ENCODE measurements at regions not wholly inside any gene's neighbourhood (a gene's known extent, or its start where the extent isn't known, plus 50 kb on each side); places are given as distances from the start of the nearest gene placed in this dataset.

GRCh38 chr3:180188512-180189309, 152.0 kb upstream of the PEX5L start:
- no peak for DNase-seq

DNA sequence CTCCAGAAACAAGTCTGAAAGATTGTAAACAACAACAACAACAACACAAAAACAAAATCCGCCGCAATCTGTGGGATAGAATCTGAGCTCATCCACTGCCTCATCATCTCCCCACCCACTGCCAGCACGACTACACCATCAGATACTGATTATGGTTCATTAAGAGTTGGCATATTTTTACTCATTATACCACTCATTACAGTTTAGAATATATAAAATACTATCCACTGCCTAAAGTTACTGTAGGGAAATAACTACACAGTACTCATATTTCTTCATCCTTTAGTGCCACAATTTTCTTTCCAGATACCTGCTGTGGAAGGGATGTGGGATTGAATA, 152.5 kb upstream of the PEX5L start:
- no peak for DNase-seq

DNA sequence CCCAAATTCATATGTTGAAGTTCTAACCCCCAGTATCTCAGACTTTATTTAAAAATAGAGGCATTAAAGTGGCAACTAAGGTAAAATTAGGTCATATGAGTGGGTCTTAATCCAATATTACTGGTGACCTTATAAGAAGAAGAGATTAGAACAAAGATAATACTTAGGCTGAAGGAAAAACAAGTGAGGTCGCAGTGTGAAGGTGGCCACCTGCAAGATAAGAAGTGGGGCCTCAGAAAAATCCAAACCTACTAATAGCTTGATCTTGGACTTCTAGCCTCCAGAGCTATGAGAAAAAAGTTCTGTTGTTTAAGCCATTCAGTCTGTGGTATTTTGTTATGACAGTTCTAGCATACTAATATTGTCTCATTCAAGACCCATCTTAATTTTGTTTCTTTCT, 159.9 kb upstream of the PEX5L start:
- DNase-seq = no peak

DNA sequence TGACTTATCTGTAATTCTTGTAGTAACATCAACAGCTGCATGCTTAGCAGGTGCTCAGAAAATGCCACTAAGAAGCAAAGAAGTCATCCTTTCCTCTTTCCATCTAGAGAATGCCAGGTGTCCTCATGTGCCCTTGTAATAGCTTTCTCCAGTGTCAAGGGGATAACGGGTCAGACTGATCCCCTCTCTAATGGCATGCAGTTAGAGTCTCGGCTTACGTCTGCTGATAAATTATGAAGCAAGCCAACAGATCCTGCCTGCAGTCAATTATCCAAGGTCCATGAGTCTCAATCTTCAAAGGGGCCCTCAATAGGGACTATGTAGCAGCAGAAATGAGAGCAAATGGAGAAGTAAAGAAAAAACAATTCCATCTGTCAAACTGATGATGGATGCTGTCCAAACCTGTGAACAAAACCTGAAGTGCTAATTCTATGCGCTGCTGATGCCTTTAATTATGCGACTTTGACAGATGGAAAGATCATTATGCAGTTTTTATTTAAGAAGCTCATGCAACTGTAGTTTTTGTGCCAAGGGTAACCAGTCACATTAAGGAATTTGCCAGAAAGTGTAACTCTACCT, 162.8 kb upstream of the PEX5L start:
- DNase-seq = no peak

GRCh38 chr3:180215866-180216265, 179.1 kb upstream of the PEX5L start:
- no peak for DNase-seq

DNA sequence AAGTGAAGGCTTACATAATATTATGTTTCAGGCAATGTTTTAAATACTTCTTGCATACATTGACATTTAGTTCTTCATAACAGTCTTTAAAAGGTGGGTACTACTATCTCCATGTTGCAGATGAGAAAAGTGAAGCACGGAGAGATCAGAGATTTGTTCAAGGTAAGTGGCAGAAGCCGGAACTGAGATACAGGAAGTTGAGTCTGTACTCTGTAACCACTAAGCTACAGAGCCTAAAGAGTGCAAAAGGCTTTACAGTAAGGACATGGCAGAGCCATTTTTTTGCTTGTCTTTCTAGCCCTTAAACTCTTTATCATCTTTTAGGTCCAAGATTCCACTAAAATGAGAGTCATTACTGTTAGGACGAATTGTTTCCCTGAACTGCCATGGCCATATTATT, 186.5 kb upstream of the PEX5L start:
- no peak for DNase-seq

DNA sequence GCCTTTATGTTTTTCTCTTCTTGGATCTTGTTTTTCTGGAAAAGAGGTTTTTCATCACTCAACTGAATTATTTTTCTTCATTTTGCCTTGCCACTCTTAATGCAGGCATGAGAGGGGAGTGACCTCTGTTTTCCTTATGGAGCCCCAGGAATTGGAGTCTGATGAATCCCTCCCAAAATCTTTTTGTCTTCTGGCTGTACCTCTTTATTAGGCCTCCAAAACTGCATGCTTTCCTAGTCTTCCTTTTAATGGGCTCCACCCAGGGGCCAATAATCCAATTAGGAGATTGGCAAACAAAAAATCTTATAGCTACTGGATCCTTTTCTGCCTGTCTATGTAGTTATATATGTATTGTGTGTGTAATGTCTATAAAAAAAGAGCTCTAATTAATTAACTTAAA, 192.4 kb upstream of the PEX5L start:
- no peak for DNase-seq

GRCh38 chr3:180239939-180240338, 203.2 kb upstream of the PEX5L start:
- DNase-seq = no peak

DNA sequence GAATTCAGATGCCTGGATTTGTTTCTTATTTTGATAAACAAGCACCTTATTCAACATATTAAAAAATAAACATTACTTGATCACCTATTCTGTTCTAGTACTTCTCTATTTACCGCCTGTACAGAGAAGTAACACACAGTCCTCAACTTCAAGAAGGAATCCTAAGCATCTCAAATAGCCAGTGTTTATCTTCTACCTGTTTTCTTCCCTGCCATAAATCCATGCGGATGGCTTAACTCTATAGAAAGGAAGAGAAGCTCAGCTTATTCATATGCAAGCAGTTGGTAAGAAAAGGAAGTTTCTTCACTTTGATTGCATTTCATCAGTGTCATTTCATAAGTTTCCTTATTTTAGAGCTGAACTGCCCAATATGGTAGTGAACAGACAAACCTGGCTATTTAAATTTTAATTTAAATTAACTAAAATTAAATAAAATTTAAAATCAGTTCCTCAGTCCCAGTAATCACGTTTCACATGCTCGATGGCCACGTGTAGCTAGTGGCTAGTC, 210.0 kb upstream of the PEX5L start:
- no peak for DNase-seq

- DNase-seq = no peak
Measured at GRCh38 chr3:180250172-180250571, 213.4 kb upstream of the PEX5L start.

- no peak for DNase-seq
Measured at GRCh38 chr3:180252683-180253082, 215.9 kb upstream of the PEX5L start.

DNA sequence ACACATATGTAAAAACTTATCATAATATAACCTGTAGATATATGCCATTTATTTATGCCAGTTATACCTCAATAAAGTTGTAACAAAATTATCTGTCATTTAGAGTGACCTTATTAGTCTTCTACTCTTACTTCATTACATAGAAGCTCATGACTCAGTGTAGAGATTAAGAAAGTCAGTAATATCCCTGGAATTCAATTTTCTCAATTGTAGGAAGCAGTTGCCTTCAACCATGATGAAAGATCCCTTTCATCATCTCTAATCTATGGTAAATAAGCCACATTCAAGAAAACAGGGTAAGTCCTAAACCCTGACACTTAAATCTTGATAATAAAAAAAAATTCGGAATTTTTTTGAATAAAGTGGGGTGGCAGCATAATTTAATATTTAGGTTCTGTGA, 216.5 kb upstream of the PEX5L start:
- DNase-seq = no peak

GRCh38 chr3:180264479-180264878, 227.7 kb upstream of the PEX5L start:
- no peak for DNase-seq

- no peak for DNase-seq
Measured at GRCh38 chr3:180265551-180265950, 228.8 kb upstream of the PEX5L start.

GRCh38 chr3:180267202-180267843, 230.6 kb upstream of the PEX5L start:
- DNase-seq = no peak

DNA sequence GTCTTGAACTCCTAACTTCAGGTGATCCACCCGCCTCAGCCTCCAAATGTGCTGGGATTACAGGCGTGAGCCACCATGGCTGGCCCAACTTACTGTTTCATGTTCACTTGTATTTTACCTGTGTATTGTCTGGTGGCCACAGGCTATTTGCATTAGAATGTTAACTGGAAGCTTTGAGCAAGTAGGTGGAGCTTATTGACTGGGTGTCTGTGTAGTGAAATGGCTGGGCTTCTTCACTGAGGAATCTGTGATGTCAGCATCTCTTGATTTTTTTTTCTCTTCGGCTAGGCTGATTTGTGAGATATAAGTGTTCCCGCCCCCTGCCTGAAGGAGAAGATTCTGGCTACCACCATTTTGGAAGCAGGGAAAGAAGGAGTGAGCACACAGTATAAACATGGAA, 237.8 kb upstream of the PEX5L start:
- no peak for DNase-seq

DNA sequence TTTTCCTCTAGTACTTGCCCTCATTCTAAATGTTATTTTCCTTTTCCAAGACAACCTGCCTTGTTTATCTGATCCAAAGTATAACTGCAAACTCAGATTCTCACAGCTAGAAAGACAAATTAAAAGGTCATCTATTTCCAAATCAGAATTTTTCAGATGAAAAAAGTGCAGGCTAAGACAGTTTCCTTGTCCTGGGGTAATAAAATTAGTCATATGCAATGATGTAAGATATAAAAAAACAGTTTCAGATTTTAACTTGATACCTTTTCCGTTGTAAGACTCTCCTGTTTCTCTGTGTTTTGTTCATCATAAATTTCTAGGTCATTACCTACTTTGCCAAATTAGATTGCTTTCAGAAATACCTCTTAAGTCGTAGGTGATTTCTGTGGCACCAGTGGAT, 238.4 kb upstream of the PEX5L start:
- DNase-seq = no peak

GRCh38 chr3:180277041-180277440, 240.3 kb upstream of the PEX5L start:
- DNase-seq = no peak

DNA sequence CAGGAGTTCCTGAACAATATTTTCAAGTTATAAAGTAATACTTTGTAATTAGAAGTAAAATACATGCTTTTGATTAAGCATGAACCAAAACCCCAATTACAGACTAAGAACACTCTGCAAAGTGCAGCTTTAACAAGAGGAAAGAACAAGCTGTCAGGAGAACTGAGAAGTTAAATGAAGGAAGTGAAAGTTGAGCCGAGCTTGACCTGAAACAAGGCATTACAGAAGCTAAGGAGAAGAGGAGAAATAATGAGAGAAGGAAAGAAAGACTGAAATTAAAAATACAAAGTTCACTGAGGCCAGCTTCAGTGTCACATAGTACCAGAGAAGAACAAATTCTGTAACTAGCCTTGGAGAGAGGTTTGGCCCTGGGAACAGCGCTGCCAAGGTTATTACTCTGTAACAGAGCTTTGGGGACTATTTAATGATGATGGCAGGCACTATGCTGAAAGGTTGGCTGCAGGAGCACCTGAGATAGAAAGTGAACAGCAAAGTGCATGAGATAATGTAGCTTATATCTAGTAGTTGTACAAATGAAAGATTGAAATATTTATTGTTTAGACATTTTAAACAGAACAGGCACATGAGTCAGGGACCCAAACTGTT, 241.9 kb upstream of the PEX5L start:
- DNase-seq = no peak

- no peak for DNase-seq
Measured at GRCh38 chr3:180280555-180280954, 243.8 kb upstream of the PEX5L start.

- DNase-seq = no peak
Measured at GRCh38 chr3:180282386-180282785, 245.6 kb upstream of the PEX5L start.

- DNase-seq = no peak
Measured at GRCh38 chr3:180283251-180283650, 246.5 kb upstream of the PEX5L start.

DNA sequence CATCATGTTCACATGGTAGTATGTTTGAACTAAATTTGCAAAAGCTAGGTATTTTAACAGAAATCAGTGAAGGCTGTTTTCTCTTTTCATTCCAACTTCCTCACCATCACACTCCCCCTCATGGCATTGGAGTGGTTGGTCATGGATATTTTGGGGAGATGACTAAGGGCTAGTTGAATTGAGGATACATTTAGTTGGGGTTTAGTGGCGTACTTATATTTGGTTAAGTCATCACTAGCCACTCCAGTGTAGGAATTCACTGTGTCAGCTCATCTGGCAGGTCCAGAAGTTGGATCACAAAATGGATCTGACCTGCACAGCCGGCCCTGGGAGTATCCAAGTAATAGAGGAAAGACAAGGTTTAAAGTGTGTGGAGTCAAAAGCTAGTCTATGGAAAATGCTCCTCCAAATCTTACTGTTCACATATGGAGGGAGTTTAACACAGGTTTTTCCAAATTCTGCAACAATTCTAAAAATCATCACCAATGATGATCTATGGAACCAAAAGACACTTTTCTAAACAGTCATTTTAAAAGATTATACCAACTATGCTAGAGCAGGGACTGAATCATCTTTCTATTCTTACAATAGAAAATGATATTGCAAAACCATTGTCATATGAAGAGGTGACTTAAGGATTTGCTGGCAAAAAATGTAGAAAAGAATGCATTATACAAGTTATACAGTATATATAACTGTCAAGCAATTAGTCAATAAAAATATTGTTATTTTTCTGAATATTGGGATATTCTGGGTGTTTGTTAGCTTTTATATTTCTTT, 247.8 kb upstream of the PEX5L start:
- DNase-seq = no peak

Measured in C1 segment of cervical spinal cord (tissue), 14 donors.